Kidney tubule cell (primary cell): ENCODE measurements at regions not wholly inside any gene's neighbourhood (a gene's known extent, or its start where the extent isn't known, plus 50 kb on each side); places are given as distances from the start of the nearest gene placed in this dataset.
A peak's percentile ranks its signal among the peaks of the same experiment; 100 is the strongest.
"Not testable (repeated sequence)": the region's sequence is repeated elsewhere in the genome, so short reads cannot be mapped to it uniquely, and the experiment has no call there.

Experiments
- DNase-seq: peaks from one replicate; pipeline ENCODE4 v3.0.0-alpha.2; 2018; ENCODE audit warnings: low spot score

GRCh38 chr5:121665542-121665941 is 186.1 kb upstream of the FTMT start:
- not testable (repeated sequence) for DNase-seq

- DNase-seq = no peak
Measured at GRCh38 chr5:121667292-121667691, 184.4 kb upstream of the FTMT start.

- peak; percentile 48 for DNase-seq
Measured at GRCh38 chr5:121668635-121669034, 183.0 kb upstream of the FTMT start.

GRCh38 chr5:121671624-121672023 is 180.1 kb upstream of the FTMT start:
- DNase-seq = no peak

GRCh38 chr5:121675924-121676323 is 175.8 kb upstream of the FTMT start:
- no peak for DNase-seq

- no peak for DNase-seq
Measured at GRCh38 chr5:121681229-121681855, 170.3 kb upstream of the FTMT start.

- peak; percentile 2 for DNase-seq
Measured at GRCh38 chr5:121688126-121688525, 163.6 kb upstream of the FTMT start.

GRCh38 chr5:121688781-121689180 is 162.9 kb upstream of the FTMT start:
- no peak for DNase-seq

- no peak for DNase-seq
Measured at GRCh38 chr5:121691478-121691877, 160.2 kb upstream of the FTMT start.

GRCh38 chr5:121692158-121692557 is 159.5 kb upstream of the FTMT start:
- no peak for DNase-seq

GRCh38 chr5:121693864-121694263 is 157.8 kb upstream of the FTMT start:
- no peak for DNase-seq

- no peak for DNase-seq
Measured at GRCh38 chr5:121695307-121695706, 156.4 kb upstream of the FTMT start.

GRCh38 chr5:121698690-121699089 is 153.0 kb upstream of the FTMT start:
- no peak for DNase-seq

GRCh38 chr5:121701731-121702130 is 150.0 kb upstream of the FTMT start:
- no peak for DNase-seq

- no peak for DNase-seq
Measured at GRCh38 chr5:121702682-121703081, 149.0 kb upstream of the FTMT start.

- DNase-seq = no peak
Measured at GRCh38 chr5:121704291-121704690, 147.4 kb upstream of the FTMT start.

GRCh38 chr5:121706686-121707085 is 145.0 kb upstream of the FTMT start:
- DNase-seq = no peak

GRCh38 chr5:121707178-121707577 is 144.5 kb upstream of the FTMT start:
- DNase-seq = no peak

- DNase-seq = no peak
Measured at GRCh38 chr5:121711416-121711815, 140.3 kb upstream of the FTMT start.

- DNase-seq = no peak
Measured at GRCh38 chr5:121719255-121719654, 132.4 kb upstream of the FTMT start.

GRCh38 chr5:121725450-121725849 is 126.2 kb upstream of the FTMT start:
- DNase-seq = no peak

- DNase-seq = no peak
Measured at GRCh38 chr5:121726991-121727390, 124.7 kb upstream of the FTMT start.

GRCh38 chr5:121731377-121731776 is 120.3 kb upstream of the FTMT start:
- no peak for DNase-seq

- DNase-seq = no peak
Measured at GRCh38 chr5:121735618-121736017, 116.1 kb upstream of the FTMT start.

GRCh38 chr5:121737120-121737519 is 114.6 kb upstream of the FTMT start:
- no peak for DNase-seq
